Heart right ventricle (tissue), 16 donors: ENCODE measurements at regions not wholly inside any gene's neighbourhood (a gene's known extent, or its start where the extent isn't known, plus 50 kb on each side); places are given as distances from the start of the nearest gene placed in this dataset.

Experiments used
- ATAC-seq, 8 donors: fragments of 200-7000 bp; cut with Tn5 transposase; one replicate each; pipeline ENCODE4 v1.9.1; 2020; ENCODE audit warnings: mild to moderate bottlenecking in 8 of 8, moderate library complexity in 8 of 8, moderate number of reproducible peaks in 1 of 8
- DNase-seq, 2 donors: peaks; one replicate each; pipeline ENCODE4 v3.0.0-alpha.2; 2020
- H3K27ac ChIP-seq, 10 donors: fragments of 200-600 bp; sonication (generic) in 2 of 10; one replicate each; pipeline versions ENCODE4 v1.5.0 to v1.8.0; 2020 to 2022; ENCODE audit warnings: mild to moderate bottlenecking in 3 of 10
- H3K27me3 ChIP-seq, 7 donors: fragments of 200-600 bp; one replicate each; pipeline ENCODE4 v1.8.0; 2021 to 2022; ENCODE audit warnings: mild to moderate bottlenecking in 2 of 7
- H3K36me3 ChIP-seq, 9 donors: fragments of 200-600 bp; sonication (generic) in 1 of 9; one replicate each; pipeline versions ENCODE4 v1.5.0 to v1.8.0; 2020 to 2022; ENCODE audit warnings: mild to moderate bottlenecking in 2 of 9
- H3K4me1 ChIP-seq, 9 donors: fragments of 200-600 bp; sonication (generic) in 1 of 9; one replicate each; pipeline versions ENCODE4 v1.5.0 to v1.8.0; 2020 to 2022; ENCODE audit warnings: mild to moderate bottlenecking in 4 of 9
- H3K4me3 ChIP-seq, 10 donors: fragments of 200-600 bp; sonication (generic) in 2 of 10; one replicate each; pipeline versions ENCODE4 v1.5.0 to v1.8.0; 2020 to 2022; ENCODE audit warnings: mild to moderate bottlenecking in 7 of 10, moderate library complexity in 2 of 10
- H3K9me3 ChIP-seq, 11 donors: fragments of 200-600 bp in 10 of 11; sonication (generic) in 2 of 11; one replicate each; pipeline versions ENCODE4 v1.5.0 to v1.8.0; 2013 to 2022; ENCODE audit warnings: mild to moderate bottlenecking in 2 of 11, control low read depth in 1 of 11, moderate library complexity in 1 of 11
- WGBS, 2 donors: extraction: QIAGEN DNeasy Blood & Tissue Kit; methylation state at CpG; one replicate each; pipeline ENCODE4 v1.1.7; 2013; ENCODE audit warnings: inconsistent platforms in 1 of 2; 5-methylcytosine and 5-hydroxymethylcytosine counted together
- intact Hi-C, 10 donors: fragments of 100-400 bp; cut with DNase I; formaldehyde crosslinking; loops; one replicate each; pipeline versions ENCODE4 v1.11.1 to v1.14.2; 2022
- TF ChIP-seq, protein P1 (sequence below), 9 donors: fragments of 200-600 bp; sonication (generic) in 2 of 9; IDR thresholded peaks; one replicate each; pipeline versions ENCODE4 v1.5.0 to v1.8.0; 2021 to 2022; ENCODE audit warnings: antibody characterized with exemption in 9 of 9, mild to moderate bottlenecking in 5 of 9, moderate library complexity in 1 of 9
- donor health status: Arrhythmogenic right ventricular cardiomyopathy.
- donor health status: ischemic (EF 13 %, LVEDD 7.1; RV severe dilation, severe dysfunction).
- donor health status: healthy with polysubstance abuse.
- donor health status: DM: no; HTN: yes; CAD: no.
- donor health status: DM: no; HTN: no; CAD: no.
- donor health status: ischemic (EF 25% LVEDD 6.9; RV normal size, moderate dysfunction).
- donor health status: ischemic (EF 25% LVEDD 5.7; RV mildly dilated, moderate dysfunction).
- donor health status: healthy.
- donor health status: DM: yes; HTN: yes; CAD: no.
- donor health status: Ischemic cardiomyopathy.
- donor health status: ischemic (EF 35%, LVEDD 5.7; RV mildly dilated, moderate dysfunction).
- donor health status: nonischemic (EF 11% LVEDD 7.7; RV severe dilation, severe dysfunction).
- donor health status: DM: yes; HTN: yes; CAD: no.
- donor health status: PGD.
- donor health status: ischemic (EF 29% LVEDD 5.4; RV normal size, mild dysfunction).
- donor health status: nonischemic (EF 23%, LVEDD 6.1; RV moderate dilation, normal function).

DNA sequence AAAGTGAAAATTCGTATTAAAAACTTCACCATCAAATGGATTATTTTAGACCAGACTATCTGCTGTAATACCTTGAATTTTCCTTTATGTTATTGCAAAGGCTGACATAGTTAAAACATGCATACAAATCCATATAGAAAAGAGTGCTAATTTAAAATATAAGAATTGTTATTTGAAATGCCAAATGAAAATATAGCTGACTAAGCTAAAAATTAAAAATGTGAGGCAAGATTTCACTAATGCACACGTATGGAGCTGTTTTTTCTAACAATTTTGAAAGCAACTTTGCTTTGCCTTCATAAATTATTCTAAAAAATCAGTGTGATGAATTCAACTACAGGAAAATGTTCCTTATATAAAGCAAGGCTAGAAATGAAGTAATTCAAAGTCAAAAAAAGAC lies 62.5 kb downstream of the MPP7 start:
- 78 to 90% methylated on average over 2 of the region's 2 CpGs for WGBS, 2 donors
- peaks cover 0 to 20% (median 0%) of the 10 kb centered on the region in 9 donors for H3K4me1 ChIP-seq
- H3K9me3 ChIP-seq: peaks cover 0 to under 1% (median 0%) of the 10 kb centered on the region in 11 donors
- peaks cover 0 to 6% (median 0%) of the 10 kb centered on the region in 9 donors for H3K36me3 ChIP-seq
- TF ChIP-seq, protein P1, sequence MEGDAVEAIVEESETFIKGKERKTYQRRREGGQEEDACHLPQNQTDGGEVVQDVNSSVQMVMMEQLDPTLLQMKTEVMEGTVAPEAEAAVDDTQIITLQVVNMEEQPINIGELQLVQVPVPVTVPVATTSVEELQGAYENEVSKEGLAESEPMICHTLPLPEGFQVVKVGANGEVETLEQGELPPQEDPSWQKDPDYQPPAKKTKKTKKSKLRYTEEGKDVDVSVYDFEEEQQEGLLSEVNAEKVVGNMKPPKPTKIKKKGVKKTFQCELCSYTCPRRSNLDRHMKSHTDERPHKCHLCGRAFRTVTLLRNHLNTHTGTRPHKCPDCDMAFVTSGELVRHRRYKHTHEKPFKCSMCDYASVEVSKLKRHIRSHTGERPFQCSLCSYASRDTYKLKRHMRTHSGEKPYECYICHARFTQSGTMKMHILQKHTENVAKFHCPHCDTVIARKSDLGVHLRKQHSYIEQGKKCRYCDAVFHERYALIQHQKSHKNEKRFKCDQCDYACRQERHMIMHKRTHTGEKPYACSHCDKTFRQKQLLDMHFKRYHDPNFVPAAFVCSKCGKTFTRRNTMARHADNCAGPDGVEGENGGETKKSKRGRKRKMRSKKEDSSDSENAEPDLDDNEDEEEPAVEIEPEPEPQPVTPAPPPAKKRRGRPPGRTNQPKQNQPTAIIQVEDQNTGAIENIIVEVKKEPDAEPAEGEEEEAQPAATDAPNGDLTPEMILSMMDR (IDR thresholded peaks at IDR 0.05): no peak
- H3K27ac ChIP-seq: no peak overlapping the region
- DNase-seq (no peak), ATAC-seq (no peak)
- no peaks in the 10 kb centered on the region for H3K27me3 ChIP-seq
- no peak overlapping the region for H3K4me3 ChIP-seq
- intact Hi-C loops: loop anchor here in 7 of 10 donors (2.0 to 10.0 kb wide), 8 partner anchors 493 to 796 kb away; partner anchors contain the start of gene MKX (in 1 of the 7)

GRCh38 chr10:28236591-28236990 lies 66.3 kb downstream of the MPP7 start:
- WGBS, 2 donors: 87 to 90% methylated on average over 12 of the region's 12 CpGs
- no peaks in the 10 kb centered on the region for H3K9me3 ChIP-seq
- intact Hi-C loops: loop anchor here in 1 of 10 donors (10.0 kb wide), 1 partner anchor 682 kb away; no protein-coding TSS in a partner anchor

GRCh38 chr10:28220811-28221210 lies 82.1 kb downstream of the MPP7 start:
- Histone ChIP-seq H3K4me3 (no peak overlapping the region), H3K9me3 (no peaks in the 10 kb centered on the region), H3K4me1 (peaks cover 0 to 7% (median 0%) of the 10 kb centered on the region in 9 donors), H3K27me3 (no peaks in the 10 kb centered on the region), H3K27ac (no peak overlapping the region), H3K36me3 (no peaks in the 10 kb centered on the region)
- intact Hi-C loops: no loop called here
- TF ChIP-seq, protein P1 (IDR thresholded peaks at IDR 0.05): no peak
- DNase-seq: no peak
- no peak for ATAC-seq
- WGBS, 2 donors: 60 to 62% methylated on average over 5 of the region's 5 CpGs

More at GRCh38 chr10:28236591-28236990, 66.3 kb downstream of the MPP7 start:
- Histone ChIP-seq H3K4me1 (peaks cover 0 to 2% (median 0%) of the 10 kb centered on the region in 9 donors), H3K36me3 (peaks cover 0 to 6% (median 0%) of the 10 kb centered on the region in 9 donors), H3K27me3 (no peaks in the 10 kb centered on the region), H3K4me3 (no peak overlapping the region), H3K27ac (no peak overlapping the region)
- TF ChIP-seq, protein P1 (IDR thresholded peaks at IDR 0.05): no peak
- no peak for DNase-seq
- ATAC-seq: no peak

DNA sequence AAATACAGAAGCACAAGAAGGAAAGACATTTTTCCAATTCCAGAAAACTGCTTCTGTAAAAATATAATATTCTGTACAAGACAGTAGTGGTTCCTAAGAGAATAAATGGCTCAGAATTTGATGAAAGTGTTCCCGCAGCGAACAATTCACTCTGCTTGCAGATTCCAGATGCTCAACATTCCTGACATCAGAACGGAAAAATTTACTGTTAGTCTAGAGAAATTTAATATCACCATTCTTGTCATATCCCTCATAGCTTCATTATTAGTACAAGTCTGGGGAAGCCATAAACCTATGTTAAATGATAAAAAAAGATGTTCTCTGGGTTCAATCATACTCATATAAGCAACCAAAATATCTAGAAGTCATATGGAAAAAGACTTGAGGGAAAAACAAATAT lies 83.6 kb downstream of the MPP7 start:
- no peaks in the 10 kb centered on the region for H3K9me3 ChIP-seq
- intact Hi-C loops: no loop called here
- DNase-seq (no peak), ATAC-seq (no peak)
- no peaks in the 10 kb centered on the region for H3K36me3 ChIP-seq
- WGBS, 2 donors: 62 to 73% methylated on average over 3 of the region's 3 CpGs
- H3K4me1 ChIP-seq: peaks cover 0 to 7% (median 0%) of the 10 kb centered on the region in 9 donors
- H3K27ac ChIP-seq: no peak overlapping the region
- no peaks in the 10 kb centered on the region for H3K27me3 ChIP-seq
- no peak overlapping the region for H3K4me3 ChIP-seq
- TF ChIP-seq, protein P1 (IDR thresholded peaks at IDR 0.05): no peak
